ENCODE measurements at regions not wholly inside any gene's neighbourhood (a gene's known extent, or its start where the extent isn't known, plus 50 kb on each side); places are given as distances from the start of the nearest gene placed in this dataset.
A peak's percentile ranks its signal among the peaks of the same experiment; 100 is the strongest.

DNA sequence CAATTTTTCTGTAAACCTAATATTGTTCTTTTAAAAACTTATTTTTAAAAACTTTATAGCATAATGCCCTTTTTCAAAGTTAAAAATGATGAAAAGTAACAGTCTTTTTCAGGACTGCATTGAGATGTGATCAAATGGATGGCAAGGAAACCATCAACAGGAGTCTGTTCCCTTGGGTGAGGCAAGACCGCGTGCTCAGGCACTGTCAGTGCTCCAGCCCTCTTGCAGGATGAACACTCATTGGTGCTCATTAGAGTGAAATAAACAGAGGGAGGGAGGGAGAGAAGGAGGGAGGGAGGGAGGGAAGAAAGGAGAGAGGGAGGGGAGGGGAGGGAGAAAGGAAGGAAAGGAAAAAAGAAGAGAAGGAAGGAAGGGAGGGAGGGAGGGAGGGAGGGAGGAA is 145.7 kb upstream of the CHST15 start:
- ATAC-seq (no peak), DNase-seq (no peak)
- Mint-ChIP-seq H3K27ac (no peak overlapping the region), H3K9me3 (peaks cover 0 to 4% (median 0%) of the 10 kb centered on the region in 9 donors), H3K36me3 (no peaks in the 10 kb centered on the region), H3K27me3 (peaks cover 0 to 8% (median 0%) of the 10 kb centered on the region in 5 donors), H3K4me3 (no peak overlapping the region), H3K4me1 (peaks cover 0 to 3% (median 0%) of the 10 kb centered on the region in 4 donors)
- POLR2A ChIA-PET, result no interaction called here

DNA sequence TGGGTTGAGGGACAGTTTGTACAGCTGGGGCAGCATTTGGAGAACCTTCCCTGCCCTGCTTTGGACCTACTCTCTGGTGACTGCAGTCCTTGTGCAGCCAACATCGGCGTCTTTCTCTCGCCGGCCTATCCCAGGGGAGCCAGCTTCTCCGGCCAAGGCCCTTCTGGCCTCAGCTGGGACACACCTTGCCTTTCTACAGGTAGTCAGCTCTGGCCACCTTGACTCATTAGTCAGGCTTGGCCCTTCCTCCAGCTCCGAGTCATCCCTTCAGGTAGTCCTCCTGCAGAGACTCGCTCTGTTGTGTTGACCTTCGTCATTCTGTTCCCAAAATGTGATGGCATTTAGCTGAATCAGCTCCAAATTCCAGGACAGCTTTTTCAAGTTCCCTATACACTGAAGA is 145.0 kb upstream of the CHST15 start:
- no peak overlapping the region for H3K4me3 Mint-ChIP-seq
- peaks cover 0 to 7% (median 0%) of the 10 kb centered on the region in 5 donors for H3K27me3 Mint-ChIP-seq
- no peak for DNase-seq
- ATAC-seq, result no peak
- H3K4me1 Mint-ChIP-seq, result peaks cover 0 to 3% (median 0%) of the 10 kb centered on the region in 4 donors
- POLR2A ChIA-PET, result no interaction called here
- H3K36me3 Mint-ChIP-seq, result no peaks in the 10 kb centered on the region
- peaks cover 0 to 4% (median 0%) of the 10 kb centered on the region in 9 donors for H3K9me3 Mint-ChIP-seq
- H3K27ac Mint-ChIP-seq, result no peak overlapping the region

DNA sequence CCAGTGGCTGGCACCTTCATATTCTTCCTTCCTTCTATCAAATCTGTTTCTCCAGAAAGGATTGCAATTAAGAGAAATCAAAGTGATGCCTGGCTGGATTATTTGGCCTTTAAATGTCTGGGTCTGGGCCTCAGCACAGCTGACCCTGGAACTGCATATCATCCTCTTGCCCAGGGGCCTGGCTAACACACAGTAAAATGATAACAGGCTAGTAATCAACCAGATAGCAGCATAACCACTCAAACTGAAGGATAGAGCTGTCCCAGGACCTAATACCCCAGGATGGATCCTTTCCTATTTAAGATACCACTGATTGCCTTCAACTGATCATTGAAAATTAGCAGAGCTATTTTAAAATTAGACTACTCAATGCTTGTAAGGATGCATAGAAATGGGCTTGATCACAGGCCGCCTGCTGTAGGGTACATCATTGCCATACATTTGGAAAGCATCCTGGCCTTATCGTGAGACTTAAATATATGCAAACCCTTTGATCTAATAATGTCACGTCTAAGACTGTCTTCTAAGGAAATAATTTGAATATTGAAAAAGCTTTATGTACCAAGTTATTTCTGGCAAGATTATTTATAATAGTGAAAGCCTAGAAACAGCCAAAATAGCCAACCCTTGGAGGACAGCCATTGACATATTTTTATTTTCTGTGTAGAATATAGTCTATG is 144.0 kb upstream of the CHST15 start:
- Mint-ChIP-seq H3K36me3 (no peaks in the 10 kb centered on the region), H3K27me3 (peaks cover 0 to 11% (median 0%) of the 10 kb centered on the region in 5 donors), H3K4me3 (no peak overlapping the region), H3K9me3 (peaks cover 0 to 4% (median 0%) of the 10 kb centered on the region in 9 donors), H3K27ac (no peak overlapping the region), H3K4me1 (peaks cover 0 to 3% (median 0%) of the 10 kb centered on the region in 4 donors)
- ATAC-seq (no peak), DNase-seq (no peak)
- POLR2A ChIA-PET, result no interaction called here

DNA sequence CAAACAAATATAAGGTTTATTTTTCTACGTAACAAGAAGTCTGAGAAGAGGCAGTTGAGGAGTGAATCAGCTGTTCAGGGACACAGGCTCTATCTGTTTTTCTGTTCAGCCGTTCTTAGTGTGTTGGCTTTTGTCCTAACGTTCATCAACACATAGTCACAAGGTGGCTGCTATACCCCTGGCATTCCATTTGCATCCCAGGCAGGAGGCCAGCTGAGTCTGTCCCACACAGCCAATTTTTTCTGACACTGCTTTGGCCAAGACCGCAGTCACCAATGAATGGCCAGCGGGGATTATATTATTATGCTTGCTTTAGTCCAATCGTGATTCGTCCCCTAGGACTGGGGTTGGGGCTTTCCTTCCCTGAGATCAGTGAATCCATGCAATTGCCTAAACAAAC is 143.4 kb upstream of the CHST15 start:
- peaks cover 0 to 4% (median 0%) of the 10 kb centered on the region in 9 donors for H3K9me3 Mint-ChIP-seq
- H3K36me3 Mint-ChIP-seq, result no peaks in the 10 kb centered on the region
- peaks cover 0 to 11% (median 0%) of the 10 kb centered on the region in 5 donors for H3K27me3 Mint-ChIP-seq
- ATAC-seq (no peak), DNase-seq (no peak)
- H3K4me1 Mint-ChIP-seq, result peaks cover 0 to 3% (median 0%) of the 10 kb centered on the region in 4 donors
- H3K4me3 Mint-ChIP-seq, result no peak overlapping the region
- POLR2A ChIA-PET, result no interaction called here
- H3K27ac Mint-ChIP-seq, result no peak overlapping the region

DNA sequence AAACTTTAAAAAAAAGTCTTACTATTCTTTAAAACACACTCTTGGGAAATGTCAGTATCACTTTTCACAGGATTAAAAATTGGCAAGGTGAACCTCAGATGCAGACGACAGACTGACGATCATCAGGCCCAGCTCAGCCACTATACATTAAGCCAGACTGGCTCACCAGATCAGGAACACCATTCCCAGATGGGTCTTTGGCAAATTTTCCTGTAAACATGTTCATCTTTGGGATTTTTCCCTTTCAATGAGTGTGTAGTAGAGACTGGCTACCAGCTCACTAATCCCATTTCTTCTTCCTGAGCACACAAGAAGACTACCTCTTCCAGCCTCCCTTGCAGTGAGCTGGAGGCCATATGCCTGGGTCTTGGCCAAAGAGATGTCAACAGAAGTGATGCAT is 142.7 kb upstream of the CHST15 start:
- H3K4me1 Mint-ChIP-seq, result peaks cover 0 to 3% (median 0%) of the 10 kb centered on the region in 4 donors
- H3K9me3 Mint-ChIP-seq, result peaks cover 0 to 4% (median 0%) of the 10 kb centered on the region in 9 donors
- POLR2A ChIA-PET, result no interaction called here
- peaks cover 0 to 11% (median 0%) of the 10 kb centered on the region in 5 donors for H3K27me3 Mint-ChIP-seq
- H3K27ac Mint-ChIP-seq, result no peak overlapping the region
- no peaks in the 10 kb centered on the region for H3K36me3 Mint-ChIP-seq
- H3K4me3 Mint-ChIP-seq, result no peak overlapping the region
- ATAC-seq (no peak), DNase-seq (no peak)

DNA sequence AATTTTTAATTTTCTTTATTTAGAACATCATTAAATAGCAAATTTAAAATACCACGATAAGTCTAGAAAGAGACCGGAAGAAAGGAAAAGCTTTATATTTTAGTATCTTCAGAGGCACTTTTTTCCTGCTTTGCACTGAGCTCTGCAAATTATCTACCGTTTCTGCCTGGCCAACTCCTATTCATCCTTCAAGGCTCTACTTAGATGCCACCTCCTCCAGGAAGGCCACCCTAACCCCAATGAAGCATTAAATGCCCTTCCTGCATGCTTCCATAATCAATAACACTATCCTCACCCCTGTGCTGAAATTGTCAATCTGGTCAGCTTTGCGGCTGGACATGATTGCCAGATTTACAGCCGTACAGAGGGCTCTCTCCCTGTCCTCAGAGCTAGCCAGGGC is 141.8 kb upstream of the CHST15 start:
- no peak overlapping the region for H3K27ac Mint-ChIP-seq
- POLR2A ChIA-PET, result no interaction called here
- H3K4me3 Mint-ChIP-seq, result no peak overlapping the region

DNA sequence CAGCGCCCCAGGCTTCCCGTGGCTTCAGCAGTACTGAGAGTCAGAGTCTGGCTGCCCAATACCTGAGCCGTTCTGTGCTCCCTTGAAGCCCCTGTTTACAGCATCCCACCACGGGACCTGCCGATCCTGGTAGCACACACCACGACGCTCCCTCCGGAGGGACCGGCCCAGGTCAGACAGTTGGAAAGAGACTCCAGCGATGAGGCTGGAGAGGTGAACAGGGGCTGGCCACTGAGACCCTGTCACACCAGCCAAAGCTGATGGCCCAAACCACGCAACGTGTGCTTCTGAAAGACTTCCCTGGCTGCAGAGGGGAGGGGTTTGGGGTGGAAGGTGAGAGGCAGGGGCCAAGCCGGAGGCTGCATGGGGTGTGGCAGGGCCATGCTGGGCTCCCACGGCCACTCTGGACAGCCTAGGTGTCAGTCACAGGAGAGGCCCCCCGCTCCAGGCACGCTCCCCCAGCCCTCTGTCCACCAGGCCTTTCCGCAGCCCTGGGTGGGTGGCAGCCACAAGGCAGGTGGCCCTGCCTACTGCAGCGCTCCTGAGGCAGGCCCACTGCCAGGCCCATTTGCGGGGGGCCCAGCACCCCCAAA is 140.2 kb upstream of the CHST15 start:
- no peaks in the 10 kb centered on the region for H3K36me3 Mint-ChIP-seq
- no peak for DNase-seq

More for the DNA sequence above, 141.8 kb upstream of the CHST15 start:
- Mint-ChIP-seq H3K4me1 (no peaks in the 10 kb centered on the region), H3K9me3 (peaks cover 0 to 4% (median 0%) of the 10 kb centered on the region in 9 donors), H3K27me3 (peaks cover 0 to 7% (median 0%) of the 10 kb centered on the region in 5 donors), H3K36me3 (no peaks in the 10 kb centered on the region)
- DNase-seq (no peak), ATAC-seq (no peak)

DNA sequence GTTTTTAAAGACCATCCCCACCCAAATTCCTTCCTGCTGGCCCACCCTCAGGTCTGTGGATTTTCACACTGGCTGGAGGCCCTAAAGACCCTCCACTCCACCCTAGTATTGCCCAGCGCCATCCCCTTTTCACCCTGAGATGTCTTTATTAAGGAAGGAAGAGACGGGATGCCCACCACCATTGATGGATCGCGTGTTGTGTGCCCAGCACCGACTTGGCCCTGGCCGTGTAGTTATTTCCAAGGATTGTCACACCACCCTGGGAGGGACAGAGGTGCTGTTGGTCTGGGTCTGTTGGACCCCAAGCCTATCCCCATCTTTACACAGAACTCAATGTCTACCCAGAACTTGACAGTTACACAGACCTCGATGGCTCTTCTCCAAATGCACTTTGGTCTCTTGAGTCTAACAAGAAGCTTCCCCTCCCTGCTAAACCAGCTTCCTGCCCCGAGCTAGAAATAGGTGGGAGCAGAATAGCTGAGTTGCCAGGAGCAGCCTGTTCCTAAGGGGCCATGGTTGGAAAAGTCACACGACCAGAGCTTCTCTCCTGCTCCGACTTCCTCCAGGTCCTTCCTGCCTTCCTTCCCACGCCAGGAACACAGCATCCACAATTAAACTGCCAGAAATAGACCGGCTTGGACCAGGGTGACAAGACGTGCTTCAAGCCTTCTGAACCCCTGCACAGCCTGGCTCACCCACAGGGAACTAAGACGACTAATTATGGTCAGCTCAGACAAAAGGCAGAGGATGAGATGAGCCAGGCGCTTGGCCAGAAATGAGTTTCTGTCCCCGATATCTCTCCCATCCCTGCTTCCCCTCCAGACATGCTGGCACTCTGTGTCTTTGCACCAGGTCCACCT is 139.5 kb upstream of the CHST15 start:
- H3K27me3 Mint-ChIP-seq, result peaks cover 0 to 4% (median 0%) of the 10 kb centered on the region in 5 donors
- DNase-seq (peak in 2 of 10 donors; percentile 25 to 26), ATAC-seq (no peak)
- no peak overlapping the region for H3K4me3 Mint-ChIP-seq
- POLR2A ChIA-PET, result no interaction called here
- H3K4me1 Mint-ChIP-seq, result no peaks in the 10 kb centered on the region
- no peak overlapping the region for H3K27ac Mint-ChIP-seq
- H3K36me3 Mint-ChIP-seq, result no peaks in the 10 kb centered on the region
- peaks cover 0 to 4% (median 0%) of the 10 kb centered on the region in 9 donors for H3K9me3 Mint-ChIP-seq

More for the DNA sequence above, 140.2 kb upstream of the CHST15 start:
- Mint-ChIP-seq H3K9me3 (peaks cover 0 to 4% (median 0%) of the 10 kb centered on the region in 9 donors), H3K4me3 (peak overlapping the region in 1 of 10 donors; percentile 15), H3K27me3 (peaks cover 0 to 4% (median 0%) of the 10 kb centered on the region in 5 donors), H3K27ac (no peak overlapping the region), H3K4me1 (no peaks in the 10 kb centered on the region)
- ATAC-seq, result no peak
- POLR2A ChIA-PET, result no interaction called here

DNA sequence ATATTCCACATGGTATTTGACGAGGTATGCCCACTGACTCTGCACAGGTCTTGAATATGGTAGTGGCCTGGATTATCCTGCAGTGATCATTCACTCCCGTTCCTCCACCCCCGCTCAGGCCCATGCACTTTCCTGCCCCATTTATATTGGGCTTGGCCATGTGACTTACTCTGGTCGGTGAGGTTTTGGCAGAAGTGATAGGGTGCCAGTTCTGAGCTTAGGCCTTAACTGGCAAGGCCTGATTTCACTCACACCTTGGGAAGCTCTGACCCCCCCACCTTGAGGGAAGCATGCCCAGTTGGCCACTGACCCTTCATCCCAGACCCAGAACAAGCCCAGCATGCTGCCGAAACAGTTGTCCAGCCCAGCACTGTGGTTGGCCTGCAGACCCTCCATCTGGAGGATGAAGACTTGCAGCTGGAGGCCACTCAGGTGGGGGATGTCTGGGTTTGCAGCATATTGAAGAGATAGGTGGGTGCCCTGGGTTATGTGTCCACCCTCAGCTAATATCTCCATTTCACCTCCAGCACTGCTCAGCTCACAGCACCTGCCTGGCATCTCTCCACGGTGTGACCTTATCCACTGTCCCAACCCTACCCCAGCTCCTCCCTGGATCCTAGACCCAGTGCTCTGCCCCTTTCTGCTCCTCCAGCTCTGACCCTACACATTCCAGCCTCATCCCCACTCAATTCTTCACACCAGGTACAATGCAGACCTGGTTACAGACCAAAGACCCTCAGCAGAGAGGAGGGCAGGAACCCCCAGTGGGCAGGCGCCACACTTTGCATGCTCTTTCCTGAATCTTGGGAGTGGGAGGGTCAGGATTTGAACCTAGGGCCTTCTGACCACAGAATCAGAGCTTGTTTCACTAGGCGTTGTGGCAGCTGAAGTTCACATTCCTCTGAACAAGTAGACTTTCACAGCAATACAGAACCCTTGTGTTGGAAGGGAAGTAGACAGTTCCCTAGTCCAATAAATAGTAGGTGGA is 138.1 kb upstream of the CHST15 start:
- Mint-ChIP-seq H3K27me3 (peaks cover 0 to 4% (median 0%) of the 10 kb centered on the region in 5 donors), H3K36me3 (no peaks in the 10 kb centered on the region), H3K4me3 (peak overlapping the region in 5 of 10 donors; percentile 11 to 78 (median 51)), H3K9me3 (peaks cover 0 to 3% (median 0%) of the 10 kb centered on the region in 9 donors), H3K27ac (peak overlapping the region in 7 of 10 donors; percentile 11 to 100 (median 76)), H3K4me1 (no peaks in the 10 kb centered on the region)
- POLR2A ChIA-PET, result no interaction called here
- peak; percentile 72 to 74 for ATAC-seq
- DNase-seq, result peak in 9 of 10 donors; percentile 14 to 90 (median 62)

DNA sequence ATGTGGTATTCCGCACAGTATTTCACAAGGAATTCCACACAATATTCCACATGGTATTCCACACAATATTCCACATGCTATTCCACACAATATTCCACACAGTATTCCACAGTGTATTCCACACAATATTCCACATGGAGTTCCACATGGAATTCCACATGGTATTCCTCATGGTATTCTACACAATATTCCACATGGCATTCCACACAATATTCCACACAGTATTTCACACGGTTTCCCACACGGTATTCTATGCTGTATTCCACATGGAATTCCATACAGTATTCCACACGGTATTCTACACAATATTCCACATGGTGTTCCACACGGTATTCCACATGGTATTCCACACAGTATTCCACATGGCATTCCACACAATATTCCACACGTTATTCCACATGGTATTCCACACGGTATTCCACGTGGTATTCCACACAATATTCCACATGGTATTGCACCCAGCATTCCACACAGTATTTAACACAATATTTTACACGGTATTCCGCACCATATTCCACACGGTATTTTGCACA is 137.3 kb upstream of the CHST15 start:
- no peak for ATAC-seq
- Mint-ChIP-seq H3K4me1 (peaks cover 3 to 5% (median 3%) of the 10 kb centered on the region in 4 donors), H3K27ac (peak overlapping the region in 6 of 10 donors; percentile 31 to 100 (median 75)), H3K27me3 (peaks cover 0 to 4% (median 0%) of the 10 kb centered on the region in 5 donors), H3K9me3 (peaks cover 0 to 10% (median 0%) of the 10 kb centered on the region in 9 donors), H3K36me3 (no peaks in the 10 kb centered on the region), H3K4me3 (peak overlapping the region in 3 of 10 donors; percentile 11 to 78 (median 76))
- DNase-seq, result no peak
- POLR2A ChIA-PET, result no interaction called here

DNA sequence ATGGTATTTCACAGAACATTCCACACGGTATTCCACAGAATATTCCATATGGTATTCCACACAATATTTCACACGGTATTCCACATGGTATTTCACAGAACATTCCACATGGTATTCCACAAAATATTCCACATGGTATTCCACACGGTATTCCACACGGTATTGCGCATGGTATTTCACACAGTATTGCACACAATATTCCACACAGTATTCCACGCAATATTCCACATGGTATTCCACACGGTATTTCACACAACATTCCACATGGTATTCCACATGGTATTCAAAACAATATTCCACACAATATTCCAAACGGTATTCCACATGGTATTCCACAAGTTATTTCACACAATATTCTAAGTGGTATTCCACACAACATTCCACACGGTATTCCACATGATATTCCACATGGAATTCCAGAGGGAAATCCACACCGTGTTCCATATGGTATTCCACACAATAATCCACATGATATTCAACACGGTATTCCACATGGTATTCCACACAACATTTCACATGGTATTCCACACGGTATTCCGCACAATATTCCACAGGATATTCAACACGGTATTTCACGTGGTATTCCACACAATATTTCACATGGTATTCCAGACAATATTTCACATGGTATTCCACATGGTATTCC is 136.7 kb upstream of the CHST15 start:
- Mint-ChIP-seq H3K4me3 (peak overlapping the region in 1 of 10 donors; percentile 78), H3K9me3 (peaks cover 0 to 13% (median 2%) of the 10 kb centered on the region in 9 donors), H3K27me3 (peaks cover 0 to 4% (median 0%) of the 10 kb centered on the region in 5 donors), H3K36me3 (no peaks in the 10 kb centered on the region), H3K27ac (peak overlapping the region in 5 of 10 donors; percentile 18 to 100 (median 43)), H3K4me1 (peaks cover 3 to 6% (median 3%) of the 10 kb centered on the region in 4 donors)
- ATAC-seq (no peak), DNase-seq (peak in 1 of 10 donors; percentile 30)
- POLR2A ChIA-PET, result no interaction called here
